ENCODE measurements at regions not wholly inside any gene's neighbourhood (a gene's known extent, or its start where the extent isn't known, plus 50 kb on each side); places are given as distances from the start of the nearest gene placed in this dataset.

DNA sequence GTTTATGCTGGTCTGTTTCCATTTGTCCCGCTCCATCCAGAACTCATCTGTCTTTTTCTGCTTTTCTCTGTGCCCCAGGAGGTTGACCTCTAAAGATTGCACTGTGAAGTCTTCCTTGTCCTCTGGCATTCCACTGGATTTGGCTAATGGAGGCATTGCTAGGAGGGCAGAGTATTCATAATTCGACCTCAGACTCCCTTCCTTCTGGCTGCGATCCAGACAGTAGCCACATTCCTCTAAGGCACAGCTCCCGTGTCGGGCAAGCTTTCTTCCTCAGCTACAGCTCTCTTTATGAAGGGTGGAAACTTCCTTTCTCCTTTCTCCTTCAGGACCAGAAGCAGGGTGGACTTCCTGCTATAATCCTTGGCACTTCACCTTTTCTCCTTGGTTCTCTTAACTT, 175.9 kb downstream of the BAMBI start:
- Histone ChIP-seq H2AFZ (ENCODE audit: low read depth) (no peak overlapping the region), H3K4me1 (ENCODE audit: low read depth, poor library complexity, severe bottlenecking) (no peaks in the 10 kb centered on the region), H3K36me3 (ENCODE audit: insufficient read depth) (no peaks in the 10 kb centered on the region), H3K79me2 (ENCODE audit: insufficient read depth, low read depth) (no peaks in the 10 kb centered on the region), H4K20me1 (ENCODE audit: insufficient read depth) (no peaks in the 10 kb centered on the region), H3K4me3 (IDR thresholded peaks at IDR 0.05; ENCODE audit: insufficient read depth, low read depth, low read length) (no peak overlapping the region), H3K27me3 (ENCODE audit: insufficient read depth, low read depth) (no peaks in the 10 kb centered on the region), H3K4me2 (no peak overlapping the region), H3K27ac (no peak overlapping the region), H3K9ac (no peak overlapping the region)
- TF ChIP-seq, protein P1, sequence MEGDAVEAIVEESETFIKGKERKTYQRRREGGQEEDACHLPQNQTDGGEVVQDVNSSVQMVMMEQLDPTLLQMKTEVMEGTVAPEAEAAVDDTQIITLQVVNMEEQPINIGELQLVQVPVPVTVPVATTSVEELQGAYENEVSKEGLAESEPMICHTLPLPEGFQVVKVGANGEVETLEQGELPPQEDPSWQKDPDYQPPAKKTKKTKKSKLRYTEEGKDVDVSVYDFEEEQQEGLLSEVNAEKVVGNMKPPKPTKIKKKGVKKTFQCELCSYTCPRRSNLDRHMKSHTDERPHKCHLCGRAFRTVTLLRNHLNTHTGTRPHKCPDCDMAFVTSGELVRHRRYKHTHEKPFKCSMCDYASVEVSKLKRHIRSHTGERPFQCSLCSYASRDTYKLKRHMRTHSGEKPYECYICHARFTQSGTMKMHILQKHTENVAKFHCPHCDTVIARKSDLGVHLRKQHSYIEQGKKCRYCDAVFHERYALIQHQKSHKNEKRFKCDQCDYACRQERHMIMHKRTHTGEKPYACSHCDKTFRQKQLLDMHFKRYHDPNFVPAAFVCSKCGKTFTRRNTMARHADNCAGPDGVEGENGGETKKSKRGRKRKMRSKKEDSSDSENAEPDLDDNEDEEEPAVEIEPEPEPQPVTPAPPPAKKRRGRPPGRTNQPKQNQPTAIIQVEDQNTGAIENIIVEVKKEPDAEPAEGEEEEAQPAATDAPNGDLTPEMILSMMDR (conservative IDR thresholded peaks at IDR 0.05; ENCODE audit: low read depth, low read length) = no peak

DNA sequence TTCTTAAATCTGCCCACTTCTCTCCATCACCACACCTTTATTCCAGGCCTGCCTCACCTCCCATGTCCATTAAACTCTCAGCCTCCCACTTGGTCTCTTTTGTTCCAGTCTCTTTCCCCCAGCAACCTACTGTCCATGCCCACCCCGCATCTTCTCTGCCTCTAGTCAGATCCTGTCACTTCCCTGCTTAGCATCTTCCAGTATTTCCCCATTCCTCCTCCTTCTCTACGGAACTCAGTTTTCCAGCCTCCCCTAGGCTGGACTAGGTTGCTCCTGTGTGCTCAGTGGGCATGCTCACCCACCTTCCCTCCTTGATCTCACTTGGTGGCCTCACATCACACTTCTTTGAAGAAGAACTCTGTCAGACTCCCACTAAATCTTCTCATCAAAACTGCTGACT, 179.8 kb downstream of the BAMBI start:
- Histone ChIP-seq H3K4me1 (ENCODE audit: low read depth, poor library complexity, severe bottlenecking) (no peaks in the 10 kb centered on the region), H3K27me3 (ENCODE audit: insufficient read depth, low read depth) (no peaks in the 10 kb centered on the region), H3K79me2 (ENCODE audit: insufficient read depth, low read depth) (no peaks in the 10 kb centered on the region), H3K4me3 (IDR thresholded peaks at IDR 0.05; ENCODE audit: insufficient read depth, low read depth, low read length) (no peak overlapping the region), H3K36me3 (ENCODE audit: insufficient read depth) (no peaks in the 10 kb centered on the region), H2AFZ (ENCODE audit: low read depth) (no peak overlapping the region), H3K4me2 (no peak overlapping the region), H3K27ac (no peak overlapping the region), H4K20me1 (ENCODE audit: insufficient read depth) (no peaks in the 10 kb centered on the region), H3K9ac (no peak overlapping the region)
- TF ChIP-seq, protein P1 (conservative IDR thresholded peaks at IDR 0.05; ENCODE audit: low read depth, low read length) = no peak

DNA sequence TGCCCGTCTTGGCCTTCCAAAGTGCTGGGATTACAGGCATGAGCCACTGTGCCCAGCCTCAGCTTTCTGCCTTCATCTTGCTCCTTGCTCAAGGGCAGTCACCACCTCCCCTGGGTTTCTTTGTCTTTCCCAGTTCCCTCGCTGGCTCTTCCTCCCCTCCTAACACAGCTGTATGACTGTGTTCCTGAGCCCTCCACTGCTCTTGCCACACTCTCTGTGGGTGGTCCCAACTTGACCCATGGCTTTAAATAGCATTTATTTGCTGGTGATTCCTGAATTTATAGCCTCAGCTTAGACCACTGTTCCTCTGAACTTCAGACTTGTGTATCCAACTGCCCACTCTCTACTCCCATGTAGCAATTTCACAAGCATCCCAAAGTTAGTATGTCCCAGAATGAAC, 181.3 kb downstream of the BAMBI start:
- Histone ChIP-seq H3K4me3 (IDR thresholded peaks at IDR 0.05; ENCODE audit: insufficient read depth, low read depth, low read length) (no peak overlapping the region), H3K4me1 (ENCODE audit: low read depth, poor library complexity, severe bottlenecking) (no peaks in the 10 kb centered on the region), H3K79me2 (ENCODE audit: insufficient read depth, low read depth) (no peaks in the 10 kb centered on the region), H3K27ac (no peak overlapping the region), H3K36me3 (ENCODE audit: insufficient read depth) (no peaks in the 10 kb centered on the region), H4K20me1 (ENCODE audit: insufficient read depth) (no peaks in the 10 kb centered on the region), H2AFZ (ENCODE audit: low read depth) (no peak overlapping the region), H3K4me2 (no peak overlapping the region), H3K9ac (no peak overlapping the region), H3K27me3 (ENCODE audit: insufficient read depth, low read depth) (no peaks in the 10 kb centered on the region)
- TF ChIP-seq, protein P1 (conservative IDR thresholded peaks at IDR 0.05; ENCODE audit: low read depth, low read length) = no peak

DNA sequence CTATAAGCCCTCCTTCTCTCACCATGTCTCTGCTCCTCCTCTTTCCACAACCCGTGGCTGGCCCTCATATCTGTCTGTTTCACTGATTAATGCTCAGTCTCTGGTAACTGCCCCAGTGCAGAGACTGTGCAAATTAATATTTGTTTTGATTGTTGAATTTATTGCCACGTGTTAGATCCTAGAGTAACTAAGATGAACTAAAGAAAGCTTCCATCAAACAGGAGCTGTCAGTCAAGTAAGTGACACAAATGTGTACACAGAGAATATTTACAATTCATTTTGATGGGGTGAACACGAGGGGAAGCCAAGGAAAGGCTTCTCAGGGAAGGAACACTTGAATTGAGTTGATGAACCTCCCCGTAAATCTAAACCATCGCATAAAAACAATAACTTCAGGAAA, 182.5 kb downstream of the BAMBI start:
- Histone ChIP-seq H3K4me1 (ENCODE audit: low read depth, poor library complexity, severe bottlenecking) (no peaks in the 10 kb centered on the region), H3K27me3 (ENCODE audit: insufficient read depth, low read depth) (no peaks in the 10 kb centered on the region), H3K4me3 (IDR thresholded peaks at IDR 0.05; ENCODE audit: insufficient read depth, low read depth, low read length) (no peak overlapping the region), H4K20me1 (ENCODE audit: insufficient read depth) (no peaks in the 10 kb centered on the region), H3K36me3 (ENCODE audit: insufficient read depth) (no peaks in the 10 kb centered on the region), H3K79me2 (ENCODE audit: insufficient read depth, low read depth) (no peaks in the 10 kb centered on the region), H3K27ac (no peak overlapping the region), H3K4me2 (no peak overlapping the region), H3K9ac (no peak overlapping the region), H2AFZ (ENCODE audit: low read depth) (no peak overlapping the region)
- TF ChIP-seq, protein P1 (conservative IDR thresholded peaks at IDR 0.05; ENCODE audit: low read depth, low read length) = no peak

DNA sequence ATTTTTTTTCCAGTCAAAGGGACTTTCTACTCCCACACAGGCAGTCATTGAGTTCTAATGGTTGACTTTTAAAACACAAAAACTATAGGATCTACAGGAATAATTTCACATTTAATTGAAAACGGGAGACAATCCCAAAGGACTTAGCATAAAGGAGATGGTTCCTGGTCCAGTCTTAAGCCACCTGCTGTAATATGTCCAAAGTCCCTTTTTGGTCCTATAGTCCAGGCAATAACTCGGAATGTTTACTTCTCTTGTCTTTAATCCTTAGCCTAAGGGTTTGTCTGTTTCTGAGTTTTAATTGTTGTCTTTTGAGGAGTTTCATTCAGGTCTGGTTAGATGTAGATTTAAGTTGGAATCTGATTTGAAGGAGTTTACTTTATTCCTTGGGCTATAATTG, 184.9 kb downstream of the BAMBI start:
- H3K4me3 ChIP-seq (IDR thresholded peaks at IDR 0.05; ENCODE audit: insufficient read depth, low read depth, low read length) = no peak overlapping the region
- no peak overlapping the region for H3K9ac ChIP-seq
- H4K20me1 ChIP-seq (ENCODE audit: insufficient read depth) = no peaks in the 10 kb centered on the region
- no peaks in the 10 kb centered on the region for H3K27me3 ChIP-seq (ENCODE audit: insufficient read depth, low read depth)
- H3K36me3 ChIP-seq (ENCODE audit: insufficient read depth) = no peaks in the 10 kb centered on the region
- TF ChIP-seq, protein P1 (conservative IDR thresholded peaks at IDR 0.05; ENCODE audit: low read depth, low read length) = no peak
- no peaks in the 10 kb centered on the region for H3K4me1 ChIP-seq (ENCODE audit: low read depth, poor library complexity, severe bottlenecking)
- no peak overlapping the region for H3K4me2 ChIP-seq
- no peak overlapping the region for H2AFZ ChIP-seq (ENCODE audit: low read depth)
- no peak overlapping the region for H3K27ac ChIP-seq
- no peaks in the 10 kb centered on the region for H3K79me2 ChIP-seq (ENCODE audit: insufficient read depth, low read depth)

All from KMS-11 (cell line).